ENCODE measurements at regions not wholly inside any gene's neighbourhood (a gene's known extent, or its start where the extent isn't known, plus 50 kb on each side); places are given as distances from the start of the nearest gene placed in this dataset.

GRCh38 chr12:87812681-87813080, 216.5 kb downstream of the C12orf50 start:
- no peak for TF ChIP-seq PKNOX1 (IDR thresholded peaks at IDR 0.05)
- no peak for TF ChIP-seq ELF4 (IDR thresholded peaks at IDR 0.05)
- TF ChIP-seq L3MBTL2 (conservative IDR thresholded peaks at IDR 0.05): no peak

GRCh38 chr12:87812030-87812429, 217.2 kb downstream of the C12orf50 start:
- ChIA-PET CTCF (no interaction called here), POLR2A (no interaction called here)
- TF ChIP-seq SP1 (IDR thresholded peaks at IDR 0.05): no peak
- TF ChIP-seq ZNF384 (IDR thresholded peaks at IDR 0.05): no peak
- TF ChIP-seq SUZ12 (IDR thresholded peaks at IDR 0.05): no peak
- TF ChIP-seq NFRKB (IDR thresholded peaks at IDR 0.05): no peak
- TF ChIP-seq PKNOX1 (IDR thresholded peaks at IDR 0.05): no peak
- TF ChIP-seq TARDBP (IDR thresholded peaks at IDR 0.05): no peak
- TF ChIP-seq ARNT (IDR thresholded peaks at IDR 0.05): no peak
- TF ChIP-seq FOXA1 (IDR thresholded peaks at IDR 0.05): no peak
- TF ChIP-seq L3MBTL2 (conservative IDR thresholded peaks at IDR 0.05): no peak
- TF ChIP-seq BHLHE40 (IDR thresholded peaks at IDR 0.05; ENCODE audit: borderline replicate concordance): no peak
- TF ChIP-seq FOXM1 (IDR thresholded peaks at IDR 0.05; ENCODE audit: borderline replicate concordance): no peak
- no peak for TF ChIP-seq ELF4 (IDR thresholded peaks at IDR 0.05)
- no peak for TF ChIP-seq FOXK2 (IDR thresholded peaks at IDR 0.05)
- TF ChIP-seq LEF1 (IDR thresholded peaks at IDR 0.05; ENCODE audit: borderline replicate concordance): no peak
- no peak for TF ChIP-seq HDGF (IDR thresholded peaks at IDR 0.05; ENCODE audit: borderline replicate concordance)
- no peak for TF ChIP-seq CTBP1 (IDR thresholded peaks at IDR 0.05; ENCODE audit: borderline replicate concordance)
- no peak for DNase-seq (ENCODE audit: extremely low spot score)

More at GRCh38 chr12:87812681-87813080, 216.5 kb downstream of the C12orf50 start:
- ChIA-PET POLR2A (no interaction called here), CTCF (no interaction called here)
- no peak for DNase-seq (ENCODE audit: extremely low spot score)

GRCh38 chr12:87809916-87810315, 219.3 kb downstream of the C12orf50 start:
- ChIA-PET POLR2A (no interaction called here), CTCF (no interaction called here)
- TF ChIP-seq ELF4 (IDR thresholded peaks at IDR 0.05) (no peak), FOXM1 (IDR thresholded peaks at IDR 0.05; ENCODE audit: borderline replicate concordance) (no peak), ARNT (IDR thresholded peaks at IDR 0.05) (no peak), CTBP1 (IDR thresholded peaks at IDR 0.05; ENCODE audit: borderline replicate concordance) (no peak), SUZ12 (IDR thresholded peaks at IDR 0.05) (no peak), FOXA1 (IDR thresholded peaks at IDR 0.05) (no peak), PKNOX1 (IDR thresholded peaks at IDR 0.05) (no peak), L3MBTL2 (conservative IDR thresholded peaks at IDR 0.05) (no peak), LEF1 (IDR thresholded peaks at IDR 0.05; ENCODE audit: borderline replicate concordance) (no peak), HDGF (IDR thresholded peaks at IDR 0.05; ENCODE audit: borderline replicate concordance) (no peak), TARDBP (IDR thresholded peaks at IDR 0.05) (no peak), BHLHE40 (IDR thresholded peaks at IDR 0.05; ENCODE audit: borderline replicate concordance) (no peak), SP1 (IDR thresholded peaks at IDR 0.05) (no peak), ZNF384 (IDR thresholded peaks at IDR 0.05) (no peak), NFRKB (IDR thresholded peaks at IDR 0.05) (no peak), FOXK2 (IDR thresholded peaks at IDR 0.05) (no peak)
- no peak for DNase-seq (ENCODE audit: extremely low spot score)

- ChIA-PET POLR2A (no interaction called here), CTCF (interaction anchor here (1.0 kb wide), 1 partner anchor 43 kb away, joined by 3 read pairs; no protein-coding TSS in a partner anchor)
These were observed 222.1 kb downstream of the C12orf50 start for GRCh38 chr12:87807086-87807485.

GRCh38 chr12:87806310-87806709, 222.9 kb downstream of the C12orf50 start:
- POLR2A ChIA-PET: no interaction called here
- TF ChIP-seq CTBP1 (IDR thresholded peaks at IDR 0.05; ENCODE audit: borderline replicate concordance) (no peak), ZNF384 (IDR thresholded peaks at IDR 0.05) (no peak), ELF4 (IDR thresholded peaks at IDR 0.05) (no peak), PKNOX1 (IDR thresholded peaks at IDR 0.05) (no peak), SUZ12 (IDR thresholded peaks at IDR 0.05) (no peak), FOXK2 (IDR thresholded peaks at IDR 0.05) (no peak), HDGF (IDR thresholded peaks at IDR 0.05; ENCODE audit: borderline replicate concordance) (no peak), ARNT (IDR thresholded peaks at IDR 0.05) (no peak), SP1 (IDR thresholded peaks at IDR 0.05) (no peak), TARDBP (IDR thresholded peaks at IDR 0.05) (no peak), LEF1 (IDR thresholded peaks at IDR 0.05; ENCODE audit: borderline replicate concordance) (no peak), FOXA1 (IDR thresholded peaks at IDR 0.05) (no peak), L3MBTL2 (conservative IDR thresholded peaks at IDR 0.05) (no peak), FOXM1 (IDR thresholded peaks at IDR 0.05; ENCODE audit: borderline replicate concordance) (no peak), NFRKB (IDR thresholded peaks at IDR 0.05) (no peak), BHLHE40 (IDR thresholded peaks at IDR 0.05; ENCODE audit: borderline replicate concordance) (no peak)
- no peak for DNase-seq (ENCODE audit: extremely low spot score)
- CTCF ChIA-PET: no interaction called here

More at GRCh38 chr12:87807086-87807485, 222.1 kb downstream of the C12orf50 start:
- no peak for DNase-seq (ENCODE audit: extremely low spot score)
- TF ChIP-seq PKNOX1 (IDR thresholded peaks at IDR 0.05): no peak
- TF ChIP-seq FOXM1 (IDR thresholded peaks at IDR 0.05; ENCODE audit: borderline replicate concordance): no peak
- TF ChIP-seq L3MBTL2 (conservative IDR thresholded peaks at IDR 0.05): no peak
- TF ChIP-seq LEF1 (IDR thresholded peaks at IDR 0.05; ENCODE audit: borderline replicate concordance): no peak
- no peak for TF ChIP-seq CTBP1 (IDR thresholded peaks at IDR 0.05; ENCODE audit: borderline replicate concordance)
- TF ChIP-seq FOXK2 (IDR thresholded peaks at IDR 0.05): no peak
- TF ChIP-seq ZNF384 (IDR thresholded peaks at IDR 0.05): no peak
- no peak for TF ChIP-seq HDGF (IDR thresholded peaks at IDR 0.05; ENCODE audit: borderline replicate concordance)
- TF ChIP-seq BHLHE40 (IDR thresholded peaks at IDR 0.05; ENCODE audit: borderline replicate concordance): no peak
- TF ChIP-seq SUZ12 (IDR thresholded peaks at IDR 0.05): no peak
- TF ChIP-seq ELF4 (IDR thresholded peaks at IDR 0.05): no peak
- TF ChIP-seq NFRKB (IDR thresholded peaks at IDR 0.05): no peak
- no peak for TF ChIP-seq ARNT (IDR thresholded peaks at IDR 0.05)
- no peak for TF ChIP-seq SP1 (IDR thresholded peaks at IDR 0.05)
- no peak for TF ChIP-seq TARDBP (IDR thresholded peaks at IDR 0.05)
- no peak for TF ChIP-seq FOXA1 (IDR thresholded peaks at IDR 0.05)

All from HEK293T (cell line).